HG02938 (cell line): ENCODE measurements at regions not wholly inside any gene's neighbourhood (a gene's known extent, or its start where the extent isn't known, plus 50 kb on each side); places are given as distances from the start of the nearest gene placed in this dataset.

Experiments
- ATAC-seq: cut with Tn5 transposase; IDR thresholded peaks from one replicate; pipeline ENCODE4 v1.9.1; 2021; ENCODE audit warnings: mild to moderate bottlenecking, moderate library complexity; ENCODE audit not compliant: unreplicated experiment

- ATAC-seq: no peak
Measured at GRCh38 chr4:57501720-57502119, 391.5 kb upstream of the IGFBP7 start.

- no peak for ATAC-seq
Measured at GRCh38 chr4:57499786-57500185, 389.6 kb upstream of the IGFBP7 start.

GRCh38 chr4:57498251-57498650 is 388.1 kb upstream of the IGFBP7 start:
- ATAC-seq: no peak

- ATAC-seq: no peak
Measured at GRCh38 chr4:57496697-57497471, 386.7 kb upstream of the IGFBP7 start.

GRCh38 chr4:57494821-57495220 is 384.6 kb upstream of the IGFBP7 start:
- no peak for ATAC-seq

- ATAC-seq: no peak
Measured at GRCh38 chr4:57492251-57492878, 382.2 kb upstream of the IGFBP7 start.

- ATAC-seq: no peak
Measured at GRCh38 chr4:57491388-57491787, 381.2 kb upstream of the IGFBP7 start.

GRCh38 chr4:57490520-57491255 is 380.5 kb upstream of the IGFBP7 start:
- no peak for ATAC-seq

GRCh38 chr4:57488366-57489162 is 378.4 kb upstream of the IGFBP7 start:
- ATAC-seq: no peak

GRCh38 chr4:57475424-57475823 is 365.2 kb upstream of the IGFBP7 start:
- no peak for ATAC-seq

- ATAC-seq: no peak
Measured at GRCh38 chr4:57465321-57466056, 355.3 kb upstream of the IGFBP7 start.

GRCh38 chr4:57462843-57463242 is 352.7 kb upstream of the IGFBP7 start:
- ATAC-seq: no peak

- no peak for ATAC-seq
Measured at GRCh38 chr4:57460967-57461366, 350.8 kb upstream of the IGFBP7 start.

GRCh38 chr4:57448901-57449300 is 338.7 kb upstream of the IGFBP7 start:
- no peak for ATAC-seq

- no peak for ATAC-seq
Measured at GRCh38 chr4:57448452-57448851, 338.3 kb upstream of the IGFBP7 start.

GRCh38 chr4:57446266-57446665 is 336.1 kb upstream of the IGFBP7 start:
- ATAC-seq: no peak

- no peak for ATAC-seq
Measured at GRCh38 chr4:57445686-57446085, 335.5 kb upstream of the IGFBP7 start.

- no peak for ATAC-seq
Measured at GRCh38 chr4:57444671-57445070, 334.5 kb upstream of the IGFBP7 start.

GRCh38 chr4:57443787-57444186 is 333.6 kb upstream of the IGFBP7 start:
- ATAC-seq: no peak

- ATAC-seq: no peak
Measured at GRCh38 chr4:57443308-57443707, 333.1 kb upstream of the IGFBP7 start.
